GM19035 (cell line): ENCODE measurements at regions not wholly inside any gene's neighbourhood (a gene's known extent, or its start where the extent isn't known, plus 50 kb on each side); places are given as distances from the start of the nearest gene placed in this dataset.

ENCODE experiments used
- ATAC-seq: cut with Tn5 transposase; IDR thresholded peaks from one replicate; pipeline ENCODE4 v1.9.1; 2021; ENCODE audit not compliant: unreplicated experiment

DNA sequence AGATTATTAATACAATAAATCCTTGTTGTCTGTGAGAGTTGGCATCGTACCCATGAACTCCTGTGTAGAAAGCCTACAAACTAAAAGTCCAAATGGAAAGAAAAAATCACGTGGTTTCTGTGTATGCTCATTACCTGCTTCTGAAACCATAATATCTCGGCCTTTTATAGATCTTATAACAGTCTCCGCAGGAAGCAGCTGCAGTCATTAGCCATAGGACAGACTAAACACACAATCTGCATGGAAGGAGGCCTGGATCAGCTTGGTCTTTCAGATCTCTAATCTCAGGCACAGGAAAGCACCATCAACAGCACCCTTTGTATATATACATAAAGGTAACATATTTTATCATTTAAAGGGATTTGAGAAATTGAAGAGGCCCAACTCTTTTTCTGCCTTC is 508.9 kb upstream of the TCF4 start:
- ATAC-seq: no peak

DNA sequence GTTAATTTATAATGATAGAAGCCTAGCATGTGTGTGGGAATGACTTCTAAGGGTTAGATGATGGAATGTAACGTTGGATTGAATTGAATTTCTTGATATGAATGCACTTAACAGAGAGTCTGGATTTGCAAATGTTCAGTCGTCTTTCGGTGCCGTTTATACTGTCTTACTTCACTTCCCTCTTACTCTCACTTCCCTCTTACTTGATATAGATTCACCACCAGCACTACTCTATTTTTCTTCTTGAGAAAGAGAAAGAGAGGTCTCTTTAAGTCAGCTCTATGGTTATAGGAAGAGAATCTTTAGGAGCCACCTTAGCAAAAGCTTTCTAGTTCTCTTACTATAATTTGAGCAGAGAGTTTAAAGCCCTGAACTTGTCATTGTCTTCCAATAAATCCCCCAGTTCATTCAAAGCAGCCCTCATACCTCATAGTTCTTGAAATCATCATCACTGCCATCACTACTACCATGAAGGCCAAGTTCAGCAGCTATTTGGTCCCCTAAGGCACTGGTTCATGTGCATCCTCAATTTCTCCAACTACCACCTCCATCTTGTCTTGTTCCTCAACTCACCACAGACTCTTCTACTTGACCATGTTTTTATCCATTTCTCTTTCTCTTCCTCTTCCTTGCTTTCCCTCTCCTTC is 501.7 kb upstream of the TCF4 start:
- no peak for ATAC-seq

DNA sequence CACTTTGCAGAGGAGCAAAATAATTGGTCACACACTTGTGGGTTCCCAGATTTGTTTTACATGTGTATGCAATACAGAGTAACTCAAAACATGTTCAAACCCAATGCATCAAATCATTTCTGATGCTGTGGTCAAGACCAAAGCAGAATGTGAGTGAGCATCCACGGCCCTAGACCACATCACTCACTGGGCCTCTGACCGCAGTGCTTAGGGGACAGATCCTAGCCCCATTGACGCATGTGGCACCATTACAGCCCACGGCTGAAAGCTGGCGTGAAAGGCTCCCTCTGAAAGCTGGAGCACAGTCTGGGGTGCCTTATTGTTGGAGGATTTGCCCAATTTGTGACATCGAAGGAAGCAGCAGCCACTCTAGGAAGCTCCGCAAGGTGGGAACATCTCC is 498.8 kb upstream of the TCF4 start:
- no peak for ATAC-seq

DNA sequence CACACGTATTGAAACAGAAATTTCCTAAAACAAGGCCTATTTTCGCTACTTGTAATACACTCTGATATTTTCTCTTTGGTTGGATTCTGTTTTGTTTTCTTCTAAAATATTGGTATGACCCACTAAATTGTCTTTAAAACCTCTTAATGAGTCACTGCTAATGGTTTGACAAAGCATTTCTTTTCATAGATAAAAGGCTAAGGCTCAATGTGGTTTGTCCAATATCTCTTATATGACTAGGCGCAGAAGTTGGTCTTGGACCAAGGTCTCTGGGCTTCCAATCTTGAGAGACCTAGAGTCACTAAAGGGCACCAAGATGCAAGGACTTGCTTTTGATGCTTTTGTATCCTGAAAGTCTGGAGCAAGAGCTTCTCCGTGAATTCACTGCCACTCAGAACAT is 498.2 kb upstream of the TCF4 start:
- no peak for ATAC-seq

DNA sequence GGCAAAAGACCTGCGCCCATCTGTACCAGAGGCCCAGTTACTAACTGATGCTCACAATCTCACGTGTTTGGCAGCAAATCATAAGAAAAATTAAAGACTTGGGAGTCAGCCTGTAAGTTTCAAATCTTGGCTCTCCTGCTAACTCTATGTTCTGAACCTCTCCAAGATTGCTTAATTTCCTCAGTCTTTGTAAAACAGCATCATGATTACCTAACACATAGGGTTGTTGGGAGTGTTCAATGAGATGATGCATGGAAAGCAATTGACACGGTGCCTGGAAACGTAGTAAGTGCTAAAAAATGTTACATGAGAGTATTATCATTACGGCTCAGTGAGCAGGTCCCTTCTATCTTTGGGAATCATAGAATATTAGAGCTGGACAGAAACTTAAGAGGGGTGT is 497.6 kb upstream of the TCF4 start:
- no peak for ATAC-seq

DNA sequence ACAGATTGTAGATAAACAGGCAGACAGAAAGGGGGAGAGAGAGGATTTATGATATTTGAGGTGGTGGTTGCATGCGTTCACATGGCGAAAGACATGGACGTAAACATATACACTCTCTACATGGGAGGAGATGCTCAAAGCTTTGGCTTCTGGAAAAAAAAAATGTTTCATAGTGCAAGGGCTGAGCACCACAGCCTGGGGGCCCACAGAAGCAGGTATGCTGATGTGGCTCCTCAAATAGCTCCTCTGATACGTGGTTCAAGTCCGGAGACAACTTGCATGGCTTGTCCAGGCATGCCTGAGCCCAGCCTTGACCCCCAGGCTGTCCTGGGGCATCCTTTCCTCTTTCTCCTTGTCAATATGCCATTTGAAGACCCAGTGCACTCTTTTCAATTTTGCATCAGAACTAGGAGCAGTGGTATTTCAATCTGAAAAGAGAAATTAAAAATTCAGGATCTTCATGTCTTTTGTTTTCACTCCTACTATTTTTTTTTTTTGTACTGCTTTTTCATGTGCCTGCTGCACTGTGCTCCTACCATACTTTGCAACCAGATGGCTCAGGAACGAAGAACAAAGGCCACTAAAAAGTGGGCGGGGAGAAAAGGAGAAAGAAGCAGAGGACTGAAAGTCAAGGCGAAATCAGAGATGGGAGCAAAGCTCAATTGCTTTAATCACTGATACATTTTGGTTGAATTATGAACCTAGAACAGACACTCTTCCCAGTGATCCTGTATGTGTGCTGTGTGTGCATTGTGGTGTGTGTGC is 495.7 kb upstream of the TCF4 start:
- no peak for ATAC-seq

DNA sequence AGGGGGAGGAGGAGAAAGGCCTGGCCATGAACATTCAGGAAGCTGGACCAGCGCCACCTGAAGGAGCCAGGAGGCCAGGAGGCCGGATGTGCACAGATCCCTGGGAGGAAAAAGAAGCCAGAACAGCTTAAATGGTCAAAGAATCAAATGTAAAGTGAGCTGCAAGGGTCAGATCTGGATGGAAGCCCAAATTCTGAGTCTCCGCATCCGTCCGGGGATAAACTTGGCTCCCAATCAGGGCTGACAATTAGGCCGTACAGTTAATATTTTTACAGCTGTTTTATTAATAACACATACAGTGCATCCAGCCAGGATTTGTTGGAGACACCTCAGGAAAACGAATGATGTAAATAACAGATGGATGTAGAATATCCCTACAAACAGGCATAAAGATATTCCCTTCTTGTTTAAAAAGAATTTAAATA is 495.1 kb upstream of the TCF4 start:
- no peak for ATAC-seq

DNA sequence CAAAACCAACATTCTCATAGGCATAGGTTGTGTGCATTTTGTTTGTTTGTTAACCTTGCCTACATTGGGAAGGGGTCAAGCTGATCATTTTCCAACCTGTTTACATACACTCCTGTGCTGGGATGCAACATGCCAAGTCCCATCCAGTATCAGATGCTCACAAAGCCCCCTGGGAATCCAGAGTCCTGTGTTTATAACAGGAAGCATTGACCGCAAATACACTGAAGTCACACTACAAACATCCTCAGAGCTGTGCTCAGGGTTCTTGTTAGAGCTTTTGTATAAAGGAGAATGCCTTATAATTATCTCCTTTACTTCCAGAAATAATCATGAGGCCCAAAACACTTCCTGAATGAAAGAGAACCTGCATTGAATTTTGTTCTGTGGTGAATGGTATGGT is 488.7 kb upstream of the TCF4 start:
- no peak for ATAC-seq

DNA sequence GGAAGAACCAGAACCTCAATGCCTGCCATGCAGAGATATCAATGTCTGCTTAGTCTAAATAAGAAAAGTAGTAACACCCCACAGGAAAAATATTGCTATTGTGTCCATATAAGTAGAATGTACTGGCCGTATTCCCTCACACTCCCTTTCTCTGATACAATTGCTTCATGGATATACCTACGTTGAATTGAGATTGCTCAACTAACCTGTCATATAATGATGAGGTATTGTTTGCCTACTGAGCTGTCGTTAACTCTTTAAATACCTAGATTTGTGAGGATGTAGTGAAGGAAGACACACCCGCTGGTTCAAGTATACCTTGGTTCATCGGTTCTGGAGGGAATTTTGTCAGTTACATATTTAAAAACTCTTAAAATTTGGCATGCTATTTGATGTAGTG is 480.7 kb upstream of the TCF4 start:
- no peak for ATAC-seq

DNA sequence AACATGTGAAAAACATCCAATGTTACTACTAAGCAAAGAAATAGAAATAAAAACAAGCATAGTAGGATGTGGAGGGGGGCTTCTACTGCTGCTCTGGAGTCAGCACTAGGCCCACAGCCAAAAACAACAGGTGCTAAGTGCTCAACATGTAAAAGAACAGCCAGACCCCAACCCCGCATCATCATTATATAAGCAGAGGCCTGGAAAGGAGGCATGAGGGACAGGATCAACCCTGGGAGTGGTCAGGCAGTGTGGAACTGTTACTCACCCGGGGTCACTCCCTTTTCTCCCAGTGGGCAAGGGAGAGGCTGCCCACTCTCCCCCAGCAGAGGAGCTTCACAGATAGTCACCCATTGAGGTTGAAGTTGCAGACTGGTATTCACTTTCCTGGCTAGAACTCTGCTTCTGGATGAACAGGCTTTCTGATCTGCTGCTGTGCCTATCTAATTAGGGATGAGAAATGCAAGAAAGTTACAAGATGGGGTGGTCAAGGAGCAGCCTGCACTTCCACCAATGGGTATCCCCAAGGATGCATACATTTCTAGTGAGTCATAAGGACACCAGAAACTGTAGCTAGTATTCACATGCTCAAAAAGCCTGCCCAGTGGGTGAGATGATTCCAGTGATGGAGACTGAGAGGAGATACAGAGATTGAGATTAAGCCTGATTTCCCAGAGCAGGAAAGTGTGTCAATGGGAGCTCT is 480.1 kb upstream of the TCF4 start:
- ATAC-seq: no peak

DNA sequence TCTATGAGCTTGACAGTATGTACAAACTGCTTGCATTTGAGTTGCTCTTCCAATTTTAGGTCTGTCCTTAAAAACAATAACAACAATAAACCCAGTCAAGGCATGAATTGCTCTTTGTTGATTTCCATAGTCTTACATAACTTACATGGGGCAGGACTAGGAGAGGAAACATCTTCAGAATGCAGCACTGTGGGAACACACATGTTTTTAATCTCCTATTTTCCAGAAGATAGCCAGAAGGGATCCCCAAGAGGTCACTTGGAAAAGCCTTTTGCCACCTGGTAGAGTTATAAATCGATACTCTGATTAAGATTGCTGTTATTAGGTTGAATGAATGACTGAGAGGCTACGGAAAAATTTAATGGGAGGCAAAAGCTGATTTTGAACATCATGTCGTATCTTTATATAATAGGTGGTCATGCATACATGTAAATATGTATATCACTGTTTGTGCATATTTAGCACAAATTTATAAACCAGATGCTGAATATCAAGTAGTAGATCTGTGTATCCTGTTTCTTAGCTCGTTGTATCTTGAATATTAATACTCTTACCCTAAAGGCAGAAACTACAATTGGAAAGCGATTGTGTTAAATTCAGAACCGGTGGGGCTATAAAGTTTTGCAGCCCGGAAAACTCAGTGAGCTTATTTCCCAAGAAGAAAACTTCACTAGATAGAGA is 479.4 kb upstream of the TCF4 start:
- ATAC-seq: no peak

DNA sequence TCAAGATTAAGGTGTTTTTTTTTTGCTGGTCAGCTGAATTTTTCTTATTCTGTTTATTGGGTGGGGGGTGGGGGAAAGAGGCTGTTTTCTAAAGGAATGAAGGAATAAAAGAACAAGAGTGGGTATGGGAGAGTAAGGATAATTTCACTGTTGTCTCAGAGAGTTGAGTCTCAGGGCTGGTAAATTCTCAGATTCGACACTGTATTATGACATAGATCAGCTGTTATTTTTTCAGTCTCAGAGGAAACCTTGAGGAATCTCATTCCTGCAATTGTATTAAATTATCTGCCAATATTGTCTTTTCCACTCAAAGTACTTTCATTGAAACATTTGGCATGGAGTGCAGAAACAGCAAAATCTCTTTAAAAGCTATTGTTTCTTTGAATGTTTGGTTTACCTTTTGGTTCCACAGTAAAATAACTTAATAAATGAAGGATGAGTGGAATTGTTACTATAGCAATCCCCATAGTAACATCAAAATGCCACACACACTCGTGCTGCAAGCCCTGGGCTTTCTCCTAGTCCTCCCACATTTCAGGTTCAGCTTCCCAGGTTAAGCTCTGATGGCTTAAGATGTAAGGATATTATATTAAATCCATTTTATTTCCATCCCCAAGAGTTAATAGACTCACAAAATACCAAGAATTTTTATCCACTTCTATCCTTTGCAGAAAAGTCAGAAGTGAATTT is 478.7 kb upstream of the TCF4 start:
- ATAC-seq: no peak

DNA sequence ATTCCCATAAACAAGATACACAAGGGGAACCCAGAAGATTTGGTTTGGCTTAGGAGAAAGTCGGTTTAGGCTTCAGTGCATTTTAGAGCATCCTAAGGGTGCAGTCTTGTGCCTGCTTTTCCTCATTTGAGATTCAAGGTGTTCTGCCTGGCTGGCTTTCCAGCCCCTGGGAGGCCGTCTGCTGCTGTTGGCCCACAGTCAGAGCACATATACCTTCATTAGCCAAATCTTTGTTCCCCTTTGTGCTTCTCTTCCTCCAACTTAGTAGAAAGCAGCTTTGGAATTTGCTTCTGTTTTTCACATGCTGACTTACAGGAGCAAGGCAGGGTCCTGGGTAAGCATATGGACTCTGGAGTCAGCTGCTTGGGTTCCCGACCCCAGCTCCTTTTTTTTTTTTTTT is 477.1 kb upstream of the TCF4 start:
- no peak for ATAC-seq

DNA sequence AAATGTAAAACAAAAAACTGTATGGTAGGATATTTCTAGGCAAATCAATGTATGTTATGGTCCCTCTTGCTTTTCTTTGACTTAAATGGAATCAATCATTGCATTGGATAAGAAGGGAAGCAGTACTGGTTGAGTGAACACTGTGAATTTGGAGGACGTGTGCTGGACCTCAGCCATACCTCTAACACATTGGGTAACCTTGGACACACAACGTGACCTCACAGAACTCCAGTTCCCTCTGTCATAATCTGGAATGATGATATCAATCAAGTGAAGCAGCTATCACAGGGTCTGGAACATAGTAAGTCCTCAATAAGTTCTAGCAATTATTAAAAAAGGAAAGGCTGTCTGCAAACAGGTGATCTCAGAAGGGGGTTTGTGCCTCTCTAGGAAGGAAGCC is 474.9 kb upstream of the TCF4 start:
- ATAC-seq: no peak

DNA sequence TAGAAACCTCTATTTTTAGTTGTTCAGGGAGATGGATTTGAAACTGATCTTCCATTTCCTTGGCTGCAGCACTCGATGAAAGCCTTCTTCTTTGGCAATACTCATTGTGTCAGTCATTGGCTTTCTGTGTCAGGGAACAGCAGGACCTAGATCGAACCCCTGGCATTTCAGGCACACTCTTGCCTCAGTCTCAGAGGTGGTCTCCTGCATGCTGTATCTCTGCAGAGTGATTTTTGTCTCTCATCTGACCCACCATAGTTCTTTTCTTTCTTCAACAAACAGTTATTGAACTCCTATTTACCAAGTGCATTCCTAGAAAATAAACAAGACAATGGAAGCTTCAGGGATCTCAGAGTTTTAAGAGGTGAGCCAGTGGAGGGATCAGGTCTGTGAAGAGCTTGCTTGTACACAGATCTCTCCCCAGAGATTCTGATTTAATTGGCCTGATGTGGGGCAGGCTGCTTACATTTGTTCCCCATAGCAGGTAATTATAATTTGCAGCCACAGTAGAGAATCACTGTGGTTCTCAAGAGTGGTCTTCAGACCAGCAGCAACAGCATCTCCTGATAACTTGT is 473.1 kb upstream of the TCF4 start:
- no peak for ATAC-seq

DNA sequence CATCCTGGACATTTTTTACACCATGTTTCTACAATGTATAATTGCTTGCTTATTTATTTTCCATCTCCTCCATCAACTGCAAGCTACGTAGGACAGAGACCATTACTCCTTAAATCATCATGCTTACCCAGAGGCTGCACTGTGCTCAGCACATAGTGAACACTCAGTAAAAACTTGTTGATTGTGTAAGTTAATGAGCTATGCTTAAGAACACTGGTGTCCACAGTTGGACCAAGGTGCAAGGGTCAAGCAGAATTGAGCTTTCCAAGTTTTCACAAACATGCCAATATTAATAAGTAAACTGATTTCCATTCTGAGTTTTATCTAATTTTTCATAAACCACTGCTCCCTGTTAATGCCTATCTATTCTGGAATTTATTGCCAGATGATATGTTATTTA is 464.2 kb upstream of the TCF4 start:
- no peak for ATAC-seq

DNA sequence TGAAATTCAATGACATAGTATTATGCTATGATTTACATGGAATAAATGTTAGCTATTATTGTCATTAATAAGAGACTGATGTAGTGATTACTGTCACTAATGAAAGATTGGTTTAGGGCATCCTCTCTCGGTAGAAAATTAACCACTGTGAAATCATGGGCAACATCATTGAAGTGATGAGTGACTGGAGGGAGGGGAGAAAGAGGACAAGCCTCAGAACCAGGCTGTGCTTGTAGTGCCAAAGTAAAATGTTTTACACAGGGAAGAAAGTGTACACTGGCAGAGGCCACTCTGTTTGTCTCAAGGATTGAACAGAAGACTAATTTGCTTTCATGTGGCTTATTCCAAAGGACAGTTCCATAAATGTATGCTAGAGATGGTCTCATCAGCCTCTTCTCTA is 456.2 kb upstream of the TCF4 start:
- no peak for ATAC-seq

DNA sequence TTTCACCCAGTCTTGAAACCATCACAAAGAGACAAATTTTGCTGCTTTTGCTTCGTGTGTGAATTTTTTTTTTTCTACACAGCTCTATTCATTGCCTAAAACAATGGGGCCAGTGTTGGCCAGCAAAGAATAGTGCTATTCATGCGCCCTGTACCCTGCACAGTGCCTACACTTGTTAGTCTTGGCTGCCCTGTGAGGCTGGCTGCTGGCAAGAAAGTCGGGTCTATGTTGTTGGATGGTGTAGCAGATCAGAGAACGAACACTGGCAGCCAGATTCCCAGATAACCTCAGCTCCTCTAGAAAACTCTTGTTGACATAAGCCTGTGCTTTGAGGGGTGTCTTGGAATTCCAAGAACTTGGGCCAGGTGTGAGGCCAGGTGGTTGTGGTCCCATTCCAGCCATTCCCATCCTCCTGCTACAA is 455.7 kb upstream of the TCF4 start:
- no peak for ATAC-seq

DNA sequence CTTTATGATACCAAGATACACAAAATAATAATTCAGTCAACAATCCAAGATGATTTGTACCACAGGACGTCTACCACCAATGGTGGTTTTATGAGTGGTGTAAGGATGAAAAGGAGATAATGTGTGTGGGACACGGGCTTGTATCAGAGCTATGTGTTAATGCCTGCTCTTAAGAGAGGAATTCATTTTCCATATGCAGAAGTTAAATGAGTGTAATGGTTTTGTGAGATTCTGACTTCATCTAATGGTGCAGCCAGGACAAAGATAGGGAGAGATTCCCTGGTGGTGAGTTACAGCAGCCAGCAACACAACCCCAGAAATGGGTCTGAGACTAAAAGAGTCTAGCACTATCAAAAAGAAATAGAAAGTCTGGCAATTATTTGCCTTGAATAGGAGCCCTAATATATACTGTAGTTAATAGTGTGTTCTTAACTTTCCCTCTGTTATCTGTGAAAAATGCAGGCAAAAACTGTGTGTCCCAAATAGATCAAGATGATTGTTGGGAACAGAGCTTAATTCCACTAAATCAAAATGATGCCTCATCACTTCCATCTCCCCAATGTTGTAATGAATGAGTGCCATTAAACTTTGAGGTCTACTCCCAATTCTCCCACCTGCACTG is 455.0 kb upstream of the TCF4 start:
- no peak for ATAC-seq
